ENCODE measurements at regions not wholly inside any gene's neighbourhood (a gene's known extent, or its start where the extent isn't known, plus 50 kb on each side); places are given as distances from the start of the nearest gene placed in this dataset.
"Not testable (repeated sequence)": the region's sequence is repeated elsewhere in the genome, so short reads cannot be mapped to it uniquely, and the experiment has no call there.

DNA sequence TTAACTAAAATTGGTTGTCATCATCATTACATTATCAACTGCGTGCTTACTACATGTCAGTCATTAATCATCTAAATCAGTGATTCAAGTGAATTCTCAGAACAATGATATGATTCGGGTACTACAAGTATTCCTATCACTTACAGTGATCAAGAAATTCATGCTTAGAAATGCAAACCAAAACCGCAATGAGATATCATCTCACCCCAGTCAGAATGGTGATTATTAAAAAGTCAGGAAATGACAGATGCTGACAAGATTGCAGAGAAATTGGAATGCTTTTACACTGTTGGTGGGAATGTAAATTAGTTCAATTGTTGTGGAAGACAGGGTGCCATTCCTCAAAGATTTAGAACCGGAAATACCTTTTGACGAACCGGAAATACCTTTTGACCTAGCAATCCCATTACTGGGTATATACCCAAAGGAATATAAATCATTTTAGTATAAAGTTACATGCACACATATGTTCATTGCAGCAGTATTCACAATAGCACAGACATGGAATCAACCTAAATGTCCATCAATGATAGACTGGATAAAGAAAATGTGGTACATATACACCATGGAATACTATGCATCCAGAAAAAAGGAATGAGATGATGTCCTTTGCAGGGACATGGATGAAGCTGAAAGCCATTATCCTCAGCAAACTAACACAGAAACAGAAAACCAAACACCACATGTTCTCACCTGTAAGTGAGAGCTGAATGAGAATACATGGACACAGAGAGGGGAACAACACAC, 124.4 kb downstream of the KCNJ2 start:
- intact Hi-C loops (cut with DNase I); H3K36me3 ChIP-seq (ENCODE audit: control insufficient read depth in 1 of 2, insufficient read depth in 2 of 2, low read length in 1 of 2); H3K4me1 ChIP-seq (ENCODE audit: control insufficient read depth in 1 of 2, insufficient read depth in 2 of 2, low read length in 2 of 2); H3K9me3 ChIP-seq (ENCODE audit: control insufficient read depth, low read length); H3K27ac ChIP-seq (ENCODE audit: low read depth in 1 of 2, low read length in 2 of 2); DNase-seq; H3K4me3 ChIP-seq (ENCODE audit: low read length in 2 of 2); ATAC-seq (ENCODE audit: low FRiP score); H3K27me3 ChIP-seq (ENCODE audit: control insufficient read depth in 1 of 2, insufficient read depth in 2 of 2, low read length in 1 of 2): not testable (repeated sequence)
- 80 to 85% methylated on average over 6 of the region's 6 CpGs for WGBS, 2 donors

DNA sequence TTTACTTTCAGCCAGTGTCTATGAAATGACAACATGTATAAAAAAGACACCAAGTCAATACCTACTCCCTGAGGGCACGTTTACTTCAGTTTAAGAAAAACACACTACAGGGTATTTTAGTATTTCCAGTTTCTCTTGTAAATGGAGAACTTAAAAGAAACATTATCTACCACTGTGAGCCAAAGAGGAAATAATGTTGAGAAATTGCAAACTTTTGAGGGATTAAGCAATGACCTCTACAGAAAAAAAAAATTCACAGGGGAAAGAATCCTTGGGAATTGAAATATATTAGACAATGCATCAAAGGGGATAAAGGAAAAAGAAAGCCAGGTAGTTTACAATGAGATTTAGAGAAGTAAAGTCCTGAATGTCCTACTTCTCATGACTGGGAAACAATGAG, 126.0 kb downstream of the KCNJ2 start:
- H3K36me3 ChIP-seq (ENCODE audit: control insufficient read depth in 1 of 2, insufficient read depth in 2 of 2, low read length in 1 of 2): no peaks in the 10 kb centered on the region
- H3K27ac ChIP-seq (ENCODE audit: low read depth in 1 of 2, low read length in 2 of 2): no peak overlapping the region
- H3K4me1 ChIP-seq (ENCODE audit: control insufficient read depth in 1 of 2, insufficient read depth in 2 of 2, low read length in 2 of 2): no peaks in the 10 kb centered on the region
- no peak for DNase-seq
- no peak for ATAC-seq (ENCODE audit: low FRiP score)
- no peak overlapping the region for H3K4me3 ChIP-seq (ENCODE audit: low read length in 2 of 2)
- intact Hi-C loops (cut with DNase I): no loop called here
- 11 to 14% methylated on average over 1 of the region's 1 CpG for WGBS, 2 donors
- H3K27me3 ChIP-seq (ENCODE audit: control insufficient read depth in 1 of 2, insufficient read depth in 2 of 2, low read length in 1 of 2): no peaks in the 10 kb centered on the region
- H3K9me3 ChIP-seq (ENCODE audit: control insufficient read depth, low read length): peaks cover 1% of the 10 kb centered on the region

DNA sequence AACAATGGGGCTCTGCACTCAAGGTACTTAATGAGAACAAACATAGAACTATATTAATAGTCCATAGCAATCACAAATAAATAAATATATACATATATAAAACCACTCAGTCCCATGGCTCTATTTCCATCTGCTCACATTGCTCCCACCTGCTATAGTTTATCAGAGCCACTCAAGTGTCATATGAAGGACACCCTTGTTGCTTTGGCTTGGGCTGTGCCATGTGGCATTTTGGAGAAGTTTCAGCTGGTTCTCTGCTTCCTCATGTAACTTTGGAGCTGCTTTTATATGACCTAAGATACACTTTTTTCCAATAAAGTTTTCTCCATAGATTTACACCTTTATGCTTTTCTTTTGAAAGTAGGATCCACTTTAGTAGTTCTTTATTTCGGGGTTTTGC, 126.4 kb downstream of the KCNJ2 start:
- no peaks in the 10 kb centered on the region for H3K27me3 ChIP-seq (ENCODE audit: control insufficient read depth in 1 of 2, insufficient read depth in 2 of 2, low read length in 1 of 2)
- H3K27ac ChIP-seq (ENCODE audit: low read depth in 1 of 2, low read length in 2 of 2): no peak overlapping the region
- H3K4me3 ChIP-seq (ENCODE audit: low read length in 2 of 2): no peak overlapping the region
- DNase-seq (no peak), ATAC-seq (ENCODE audit: low FRiP score) (no peak)
- peaks cover 1% of the 10 kb centered on the region for H3K9me3 ChIP-seq (ENCODE audit: control insufficient read depth, low read length)
- intact Hi-C loops (cut with DNase I): no loop called here
- H3K36me3 ChIP-seq (ENCODE audit: control insufficient read depth in 1 of 2, insufficient read depth in 2 of 2, low read length in 1 of 2): no peaks in the 10 kb centered on the region
- 89 to 93% methylated on average over 1 of the region's 1 CpG for WGBS, 2 donors
- no peaks in the 10 kb centered on the region for H3K4me1 ChIP-seq (ENCODE audit: control insufficient read depth in 1 of 2, insufficient read depth in 2 of 2, low read length in 2 of 2)

DNA sequence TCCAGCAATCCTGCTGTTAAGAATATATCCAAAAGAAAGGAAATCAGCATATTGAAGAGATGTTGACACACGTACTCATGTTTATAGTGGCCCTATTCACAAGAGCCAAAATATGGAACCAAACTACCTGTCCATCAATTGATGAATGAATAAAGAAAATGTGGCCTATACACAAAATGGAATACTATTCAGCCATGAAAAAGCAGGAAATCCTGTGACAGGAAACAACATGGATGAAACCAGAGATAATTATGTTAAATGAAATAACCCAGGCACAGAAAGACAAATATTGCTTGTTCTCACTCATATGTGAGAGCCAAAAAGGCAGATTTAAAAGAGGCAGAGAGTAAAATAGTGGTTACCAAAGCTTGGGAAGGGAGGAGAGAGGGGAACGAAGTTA, 127.1 kb downstream of the KCNJ2 start:
- Histone ChIP-seq H3K27me3 (ENCODE audit: control insufficient read depth in 1 of 2, insufficient read depth in 2 of 2, low read length in 1 of 2) (no peaks in the 10 kb centered on the region), H3K4me1 (ENCODE audit: control insufficient read depth in 1 of 2, insufficient read depth in 2 of 2, low read length in 2 of 2) (no peaks in the 10 kb centered on the region), H3K4me3 (ENCODE audit: low read length in 2 of 2) (no peak overlapping the region), H3K27ac (ENCODE audit: low read depth in 1 of 2, low read length in 2 of 2) (no peak overlapping the region), H3K36me3 (ENCODE audit: control insufficient read depth in 1 of 2, insufficient read depth in 2 of 2, low read length in 1 of 2) (no peaks in the 10 kb centered on the region), H3K9me3 (ENCODE audit: control insufficient read depth, low read length) (peaks cover 1% of the 10 kb centered on the region)
- 88 to 90% methylated on average over 2 of the region's 2 CpGs for WGBS, 2 donors
- intact Hi-C loops (cut with DNase I): no loop called here
- no peak for ATAC-seq (ENCODE audit: low FRiP score)
- no peak for DNase-seq

DNA sequence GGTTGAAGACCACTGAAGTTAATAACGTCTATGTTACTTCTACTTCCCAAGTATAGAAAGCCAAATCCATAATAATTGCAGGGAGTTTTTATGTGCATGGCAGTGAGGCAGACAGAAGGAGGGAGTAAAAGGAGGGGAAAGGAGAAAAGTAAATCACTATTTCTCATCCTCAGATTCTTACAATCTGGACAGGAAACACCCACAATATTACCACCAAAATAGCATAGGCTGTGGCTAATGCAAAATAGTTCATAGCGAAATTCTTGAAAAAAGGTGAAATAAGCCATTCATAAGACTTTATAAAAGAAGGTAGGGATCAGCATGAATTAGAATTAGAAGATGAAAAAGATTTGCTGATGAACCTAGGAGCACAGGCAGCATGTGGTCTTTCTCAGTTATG, 128.1 kb downstream of the KCNJ2 start:
- no peaks in the 10 kb centered on the region for H3K36me3 ChIP-seq (ENCODE audit: control insufficient read depth in 1 of 2, insufficient read depth in 2 of 2, low read length in 1 of 2)
- no peaks in the 10 kb centered on the region for H3K27me3 ChIP-seq (ENCODE audit: control insufficient read depth in 1 of 2, insufficient read depth in 2 of 2, low read length in 1 of 2)
- ATAC-seq (ENCODE audit: low FRiP score) (no peak), DNase-seq (no peak)
- peaks cover 1% of the 10 kb centered on the region for H3K9me3 ChIP-seq (ENCODE audit: control insufficient read depth, low read length)
- 55 to 71% methylated on average over 2 of the region's 2 CpGs for WGBS, 2 donors
- intact Hi-C loops (cut with DNase I): no loop called here
- no peak overlapping the region for H3K4me3 ChIP-seq (ENCODE audit: low read length in 2 of 2)
- H3K27ac ChIP-seq (ENCODE audit: low read depth in 1 of 2, low read length in 2 of 2): no peak overlapping the region
- no peaks in the 10 kb centered on the region for H3K4me1 ChIP-seq (ENCODE audit: control insufficient read depth in 1 of 2, insufficient read depth in 2 of 2, low read length in 2 of 2)

DNA sequence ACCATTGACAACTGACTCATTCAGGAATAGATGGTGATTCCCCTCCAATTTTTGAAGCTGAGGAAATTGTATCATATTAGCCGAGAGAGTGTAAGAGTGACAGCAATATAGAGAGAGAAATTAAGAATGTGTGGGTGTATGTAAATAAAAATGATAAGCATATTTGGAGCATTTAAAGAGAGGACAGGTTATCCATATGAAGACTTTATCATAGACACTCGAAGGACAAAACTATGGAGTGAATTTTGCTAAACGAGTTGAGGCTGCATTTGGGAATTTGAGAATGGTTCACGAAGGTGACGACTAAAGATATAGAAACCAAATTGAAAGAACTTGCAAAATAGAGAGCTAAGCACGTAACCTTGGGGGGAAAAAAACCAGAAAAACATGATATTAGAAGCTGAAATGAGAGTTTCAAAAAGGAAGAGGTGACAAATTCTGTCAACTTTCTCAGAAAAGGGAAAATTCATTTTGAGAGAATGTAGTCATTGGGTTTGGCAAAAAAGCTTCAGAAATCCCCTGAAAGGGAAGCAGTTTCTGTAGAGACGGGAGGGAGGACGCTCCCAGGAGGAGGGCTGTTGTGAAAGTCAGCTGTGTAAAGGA, 129.7 kb downstream of the KCNJ2 start:
- no peak for ATAC-seq (ENCODE audit: low FRiP score)
- H3K27ac ChIP-seq (ENCODE audit: low read depth in 1 of 2, low read length in 2 of 2): no peak overlapping the region
- intact Hi-C loops (cut with DNase I): no loop called here
- H3K27me3 ChIP-seq (ENCODE audit: control insufficient read depth in 1 of 2, insufficient read depth in 2 of 2, low read length in 1 of 2): peaks cover 0 to 2% of the 10 kb centered on the region in 2 donors
- H3K9me3 ChIP-seq (ENCODE audit: control insufficient read depth, low read length): peaks cover 2% of the 10 kb centered on the region
- H3K36me3 ChIP-seq (ENCODE audit: control insufficient read depth in 1 of 2, insufficient read depth in 2 of 2, low read length in 1 of 2): no peaks in the 10 kb centered on the region
- H3K4me3 ChIP-seq (ENCODE audit: low read length in 2 of 2): no peak overlapping the region
- DNase-seq: no peak
- WGBS, 2 donors: 76 to 77% methylated on average over 8 of the region's 8 CpGs
- H3K4me1 ChIP-seq (ENCODE audit: control insufficient read depth in 1 of 2, insufficient read depth in 2 of 2, low read length in 2 of 2): no peaks in the 10 kb centered on the region

DNA sequence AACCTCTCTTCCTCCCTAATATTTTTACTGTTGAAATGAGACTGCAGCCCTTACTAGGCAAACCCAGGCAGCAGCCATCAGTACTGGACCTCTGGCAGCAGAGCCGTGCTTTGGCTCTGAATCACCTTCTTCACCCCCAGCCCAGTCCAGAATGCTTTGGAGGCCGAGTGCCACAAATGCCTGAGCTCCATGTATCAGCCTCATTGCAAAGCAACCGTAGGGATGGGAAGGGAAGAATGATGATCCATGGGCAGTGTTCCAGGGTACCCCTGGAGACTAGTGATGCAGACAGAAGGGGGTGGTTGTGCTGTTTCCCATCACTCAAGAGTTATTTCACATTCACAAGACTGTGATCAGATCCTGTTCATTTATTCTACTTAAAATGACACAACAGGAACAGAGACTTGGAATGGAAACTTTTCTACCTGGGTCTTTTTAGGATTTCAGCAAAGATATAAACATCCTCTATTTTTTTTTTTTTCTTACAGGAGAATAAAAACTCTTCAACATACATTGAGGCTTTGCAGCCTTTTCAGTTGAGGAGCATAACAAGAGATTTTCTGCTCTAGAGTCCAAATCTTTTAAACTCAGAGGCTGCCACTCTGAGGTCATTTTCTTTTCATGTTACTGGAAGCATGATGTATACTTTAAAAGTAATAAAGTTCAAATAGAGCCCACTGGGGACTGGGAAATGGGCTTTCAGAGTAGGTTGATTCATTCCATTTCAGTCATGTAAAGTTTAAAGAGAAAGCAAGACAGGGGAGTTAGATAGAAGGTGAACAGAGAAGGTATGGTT, 138.3 kb downstream of the KCNJ2 start:
- peaks cover 0 to 2% of the 10 kb centered on the region in 2 donors for H3K27me3 ChIP-seq (ENCODE audit: control insufficient read depth in 1 of 2, insufficient read depth in 2 of 2, low read length in 1 of 2)
- H3K36me3 ChIP-seq (ENCODE audit: control insufficient read depth in 1 of 2, insufficient read depth in 2 of 2, low read length in 1 of 2): no peaks in the 10 kb centered on the region
- H3K4me3 ChIP-seq (ENCODE audit: low read length in 2 of 2): no peak overlapping the region
- ATAC-seq (ENCODE audit: low FRiP score) (no peak), DNase-seq (no peak)
- WGBS, 2 donors: 19 to 26% methylated on average over 3 of the region's 3 CpGs
- no peak overlapping the region for H3K27ac ChIP-seq (ENCODE audit: low read depth in 1 of 2, low read length in 2 of 2)
- peaks cover 1% of the 10 kb centered on the region for H3K9me3 ChIP-seq (ENCODE audit: control insufficient read depth, low read length)
- intact Hi-C loops (cut with DNase I): no loop called here
- H3K4me1 ChIP-seq (ENCODE audit: control insufficient read depth in 1 of 2, insufficient read depth in 2 of 2, low read length in 2 of 2): no peaks in the 10 kb centered on the region

DNA sequence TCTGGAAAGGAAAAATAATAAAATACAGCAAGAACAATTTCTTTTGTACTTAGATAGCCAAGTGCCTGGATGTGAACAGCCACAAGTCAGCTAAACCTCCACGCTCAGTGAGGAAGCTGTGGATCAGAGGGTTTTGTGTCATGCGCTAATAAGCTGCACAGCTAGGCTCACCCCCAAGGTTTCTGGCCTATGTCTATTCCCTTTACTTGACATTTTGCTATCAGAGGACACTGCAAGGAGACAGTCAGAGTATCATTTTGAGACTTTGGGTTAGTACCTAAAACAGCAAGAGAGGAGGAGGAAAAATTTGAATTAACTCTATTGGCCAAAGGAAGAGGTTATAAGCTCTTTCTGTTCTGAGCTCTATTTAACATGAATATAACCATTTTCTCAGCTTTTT, 139.3 kb downstream of the KCNJ2 start:
- ATAC-seq (ENCODE audit: low FRiP score) (no peak), DNase-seq (no peak)
- Histone ChIP-seq H3K9me3 (ENCODE audit: control insufficient read depth, low read length) (peaks cover 1% of the 10 kb centered on the region), H3K27ac (ENCODE audit: low read depth in 1 of 2, low read length in 2 of 2) (no peak overlapping the region), H3K27me3 (ENCODE audit: control insufficient read depth in 1 of 2, insufficient read depth in 2 of 2, low read length in 1 of 2) (peaks cover 0 to 2% of the 10 kb centered on the region in 2 donors), H3K36me3 (ENCODE audit: control insufficient read depth in 1 of 2, insufficient read depth in 2 of 2, low read length in 1 of 2) (no peaks in the 10 kb centered on the region), H3K4me1 (ENCODE audit: control insufficient read depth in 1 of 2, insufficient read depth in 2 of 2, low read length in 2 of 2) (no peaks in the 10 kb centered on the region), H3K4me3 (ENCODE audit: low read length in 2 of 2) (no peak overlapping the region)
- 72 to 75% methylated on average over 2 of the region's 2 CpGs for WGBS, 2 donors
- intact Hi-C loops (cut with DNase I): no loop called here
